WERI-Rb-1 (cell line): ENCODE measurements at regions not wholly inside any gene's neighbourhood (a gene's known extent, or its start where the extent isn't known, plus 50 kb on each side); places are given as distances from the start of the nearest gene placed in this dataset.

Source experiments
- DNase-seq: peaks from one replicate; pipeline ENCODE4 v3.0.0-alpha.2; 2020
- H3K27ac ChIP-seq: fragments of 250-450 bp; sonication (Bioruptor Pico); 2 replicates; pipeline ENCODE4 v1.5.1; 2020; ENCODE audit warnings: mild to moderate bottlenecking, moderate library complexity
- H3K27me3 ChIP-seq: fragments of 250-450 bp; sonication (Bioruptor Pico); 2 replicates; pipeline ENCODE4 v1.5.1; 2021; ENCODE audit warnings: mild to moderate bottlenecking, low read depth, moderate library complexity; ENCODE audit not compliant: insufficient read depth, severe bottlenecking
- H3K36me3 ChIP-seq: fragments of 250-450 bp; sonication (Bioruptor Pico); 2 replicates; pipeline ENCODE4 v1.5.1; 2020; ENCODE audit warnings: mild to moderate bottlenecking, moderate library complexity
- H3K4me3 ChIP-seq: 2 replicates; pipeline ENCODE4 v1.5.1; 2011; ENCODE audit warnings: low read depth, mild to moderate bottlenecking, control low read depth, low read length
- H3K9me3 ChIP-seq: fragments of 250-450 bp; sonication (Bioruptor Pico); 2 replicates; pipeline ENCODE4 v1.5.1; 2021; ENCODE audit warnings: mild to moderate bottlenecking, moderate library complexity; ENCODE audit not compliant: severe bottlenecking
- TF ChIP-seq, protein P1 (sequence below): IDR thresholded peaks from 2 replicates; pipeline ENCODE4 v1.5.1; 2011; ENCODE audit warnings: low read depth, mild to moderate bottlenecking, control low read depth, inconsistent platforms, low read length

DNA sequence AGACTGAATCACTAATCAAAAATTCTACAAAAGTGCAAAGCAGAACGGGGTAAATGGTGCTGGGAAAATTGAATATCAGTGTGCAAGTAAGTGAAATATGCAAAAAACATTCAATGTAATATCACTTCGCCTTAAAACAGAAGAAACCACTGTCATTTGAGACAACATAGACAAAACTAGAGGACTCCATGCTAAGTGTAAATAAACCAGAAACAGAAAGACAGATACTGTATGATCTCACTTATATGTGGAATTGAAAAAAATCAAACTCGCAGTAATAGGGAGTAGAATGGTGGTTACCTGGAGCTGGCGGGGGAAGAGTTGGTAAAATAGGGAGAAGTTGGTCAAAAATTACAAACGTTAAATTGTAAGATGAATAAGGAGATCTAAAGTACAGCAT lies 1420.0 kb upstream of the CDH2 start:
- DNase-seq, result no peak
- H3K27ac ChIP-seq, result no peak overlapping the region
- no peak overlapping the region for H3K4me3 ChIP-seq
- no peaks in the 10 kb centered on the region for H3K9me3 ChIP-seq
- H3K27me3 ChIP-seq, result no peaks in the 10 kb centered on the region
- no peaks in the 10 kb centered on the region for H3K36me3 ChIP-seq
- TF ChIP-seq, protein P1, sequence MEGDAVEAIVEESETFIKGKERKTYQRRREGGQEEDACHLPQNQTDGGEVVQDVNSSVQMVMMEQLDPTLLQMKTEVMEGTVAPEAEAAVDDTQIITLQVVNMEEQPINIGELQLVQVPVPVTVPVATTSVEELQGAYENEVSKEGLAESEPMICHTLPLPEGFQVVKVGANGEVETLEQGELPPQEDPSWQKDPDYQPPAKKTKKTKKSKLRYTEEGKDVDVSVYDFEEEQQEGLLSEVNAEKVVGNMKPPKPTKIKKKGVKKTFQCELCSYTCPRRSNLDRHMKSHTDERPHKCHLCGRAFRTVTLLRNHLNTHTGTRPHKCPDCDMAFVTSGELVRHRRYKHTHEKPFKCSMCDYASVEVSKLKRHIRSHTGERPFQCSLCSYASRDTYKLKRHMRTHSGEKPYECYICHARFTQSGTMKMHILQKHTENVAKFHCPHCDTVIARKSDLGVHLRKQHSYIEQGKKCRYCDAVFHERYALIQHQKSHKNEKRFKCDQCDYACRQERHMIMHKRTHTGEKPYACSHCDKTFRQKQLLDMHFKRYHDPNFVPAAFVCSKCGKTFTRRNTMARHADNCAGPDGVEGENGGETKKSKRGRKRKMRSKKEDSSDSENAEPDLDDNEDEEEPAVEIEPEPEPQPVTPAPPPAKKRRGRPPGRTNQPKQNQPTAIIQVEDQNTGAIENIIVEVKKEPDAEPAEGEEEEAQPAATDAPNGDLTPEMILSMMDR, result no peak

DNA sequence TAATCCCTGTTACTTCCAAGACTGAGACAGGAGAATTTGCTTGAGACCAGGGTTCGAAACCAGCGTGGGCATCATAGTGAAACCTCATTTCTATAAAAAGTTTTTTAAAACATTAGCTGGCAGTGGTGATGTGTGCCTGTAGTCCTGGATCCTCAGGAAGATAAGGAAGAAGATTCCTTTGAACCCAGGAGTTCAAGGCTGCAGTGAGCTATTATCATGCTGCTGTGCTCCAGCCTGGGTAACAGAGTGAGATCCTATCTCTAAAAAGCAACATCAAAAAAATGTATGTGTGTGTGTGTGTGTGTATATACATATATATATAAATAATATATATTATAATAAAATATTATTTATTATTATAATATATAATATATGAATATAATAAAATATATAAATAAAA lies 1417.6 kb upstream of the CDH2 start:
- TF ChIP-seq, protein P1, result no peak
- H3K27ac ChIP-seq, result no peak overlapping the region
- no peaks in the 10 kb centered on the region for H3K36me3 ChIP-seq
- H3K9me3 ChIP-seq, result no peaks in the 10 kb centered on the region
- H3K4me3 ChIP-seq, result no peak overlapping the region
- H3K27me3 ChIP-seq, result no peaks in the 10 kb centered on the region
- no peak for DNase-seq

DNA sequence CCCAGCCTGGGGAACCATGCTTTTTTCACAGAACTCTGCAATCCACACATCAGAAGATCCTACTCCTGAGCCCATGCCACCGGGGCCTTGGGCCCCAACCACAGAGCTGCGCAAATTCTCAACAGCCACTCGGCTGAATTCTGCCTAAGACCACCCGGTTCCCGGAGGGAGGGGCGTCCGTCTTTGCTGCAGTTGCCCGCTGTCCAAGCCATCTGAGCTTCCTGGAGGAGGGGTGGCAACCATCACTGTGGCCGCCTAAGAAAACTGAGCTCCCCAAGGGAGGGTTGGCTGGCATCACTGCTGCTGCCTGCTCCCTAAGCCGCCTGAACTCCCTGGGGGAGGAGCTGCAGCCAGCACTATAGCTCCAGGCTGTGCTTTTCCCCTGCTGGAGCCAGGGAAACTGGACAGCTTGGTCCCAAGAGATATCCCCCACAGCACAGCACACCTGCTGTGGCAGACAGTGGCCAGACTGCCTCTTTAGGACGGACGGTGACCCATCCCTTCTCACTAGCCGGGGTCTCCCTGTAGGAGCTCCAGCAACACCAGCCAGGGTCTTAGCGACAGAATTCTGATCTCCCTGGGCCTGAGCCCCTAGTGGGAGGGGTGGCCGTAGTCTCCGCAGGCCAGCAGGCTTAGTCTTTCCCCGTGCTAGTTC lies 1411.6 kb upstream of the CDH2 start:
- Histone ChIP-seq H3K27me3 (no peaks in the 10 kb centered on the region), H3K4me3 (no peak overlapping the region), H3K36me3 (no peaks in the 10 kb centered on the region), H3K27ac (no peak overlapping the region), H3K9me3 (no peaks in the 10 kb centered on the region)
- DNase-seq, result no peak
- TF ChIP-seq, protein P1, result no peak

DNA sequence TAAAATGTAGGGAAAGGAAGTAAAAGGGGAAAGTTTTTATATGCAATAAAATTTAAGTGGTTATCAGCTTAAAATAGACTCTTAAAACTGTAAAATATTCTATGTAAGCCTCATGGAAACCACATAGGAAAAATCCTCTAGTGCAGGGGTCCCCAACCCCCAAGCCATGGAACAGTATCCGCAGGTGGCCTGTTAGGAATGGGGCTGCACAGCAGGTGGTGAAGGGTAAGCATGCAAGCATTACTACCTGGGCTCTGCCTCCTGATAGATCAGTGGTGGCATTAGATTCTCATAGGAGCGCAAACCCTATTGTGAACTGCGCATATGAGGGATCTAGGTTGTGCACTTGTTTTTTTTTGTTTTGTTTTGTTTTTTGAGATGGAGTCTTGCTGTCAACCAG lies 1409.3 kb upstream of the CDH2 start:
- H3K9me3 ChIP-seq, result no peaks in the 10 kb centered on the region
- no peaks in the 10 kb centered on the region for H3K36me3 ChIP-seq
- no peak for DNase-seq
- no peak overlapping the region for H3K4me3 ChIP-seq
- TF ChIP-seq, protein P1, result no peak
- H3K27me3 ChIP-seq, result no peaks in the 10 kb centered on the region
- no peak overlapping the region for H3K27ac ChIP-seq

DNA sequence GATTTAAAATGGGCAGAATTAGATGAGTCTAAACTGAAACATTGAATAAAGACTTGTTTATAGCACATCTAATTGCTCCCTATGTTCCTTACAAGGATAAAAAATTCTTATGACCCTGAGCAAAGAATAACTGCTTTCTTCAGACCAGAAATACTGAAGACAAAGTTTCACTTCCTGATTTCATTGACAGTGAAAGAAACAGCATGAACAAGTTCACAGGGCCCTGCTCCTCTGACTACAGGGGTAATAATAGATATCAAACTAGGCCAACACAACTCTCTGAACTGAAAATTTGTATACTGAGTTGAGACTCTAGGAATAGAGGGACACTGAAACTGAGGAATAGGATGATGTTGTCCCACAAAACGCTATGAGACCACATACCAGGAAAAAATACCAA lies 1383.3 kb upstream of the CDH2 start:
- Histone ChIP-seq H3K36me3 (no peaks in the 10 kb centered on the region), H3K27ac (no peak overlapping the region), H3K27me3 (no peaks in the 10 kb centered on the region), H3K9me3 (no peaks in the 10 kb centered on the region), H3K4me3 (no peak overlapping the region)
- DNase-seq, result no peak
- TF ChIP-seq, protein P1, result no peak

DNA sequence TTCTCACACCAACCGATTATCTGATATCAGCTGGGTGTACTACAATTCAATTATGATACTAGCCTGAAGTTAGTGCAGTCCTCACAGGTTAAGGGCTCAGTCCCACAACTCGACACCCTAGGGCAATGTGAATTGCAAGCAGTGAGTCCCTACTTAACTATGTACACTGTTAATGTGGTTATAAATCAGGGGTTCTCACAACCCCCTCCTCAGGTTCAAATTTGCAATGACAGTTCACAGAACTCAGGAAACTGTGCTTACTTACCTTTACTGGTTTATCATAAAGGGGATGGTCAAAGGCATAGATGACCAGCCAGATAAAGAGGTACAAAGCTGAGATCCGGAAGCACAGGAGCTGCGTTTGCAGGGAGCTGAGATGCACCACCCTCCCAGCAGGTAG lies 1379.1 kb upstream of the CDH2 start:
- TF ChIP-seq, protein P1, result no peak
- H3K36me3 ChIP-seq, result no peaks in the 10 kb centered on the region
- H3K27me3 ChIP-seq, result no peaks in the 10 kb centered on the region
- no peak overlapping the region for H3K4me3 ChIP-seq
- H3K9me3 ChIP-seq, result no peaks in the 10 kb centered on the region
- no peak overlapping the region for H3K27ac ChIP-seq
- no peak for DNase-seq
